Islet precursor cell (in vitro differentiated cells): ENCODE measurements at regions not wholly inside any gene's neighbourhood (a gene's known extent, or its start where the extent isn't known, plus 50 kb on each side); places are given as distances from the start of the nearest gene placed in this dataset.
"Not testable (repeated sequence)": the region's sequence is repeated elsewhere in the genome, so short reads cannot be mapped to it uniquely, and the experiment has no call there.

Source experiments
- DNase-seq: peaks from one replicate; pipeline ENCODE4 v3.0.0-alpha.2; 2018

- DNase-seq, result peak; percentile 89
Measured at GRCh38 chr12:19779395-19780056, 340.2 kb downstream of the AEBP2 start.

GRCh38 chr12:19780460-19780859, 341.2 kb downstream of the AEBP2 start:
- no peak for DNase-seq

- DNase-seq, result peak; percentile 88
Measured at GRCh38 chr12:19783547-19784444, 344.5 kb downstream of the AEBP2 start.

- DNase-seq, result no peak
Measured at GRCh38 chr12:19792028-19792427, 352.7 kb downstream of the AEBP2 start.

- DNase-seq, result no peak
Measured at GRCh38 chr12:19794116-19794515, 354.8 kb downstream of the AEBP2 start.

GRCh38 chr12:19799216-19799615, 359.9 kb downstream of the AEBP2 start:
- DNase-seq, result no peak

- no peak for DNase-seq
Measured at GRCh38 chr12:19799895-19800602, 360.8 kb downstream of the AEBP2 start.

GRCh38 chr12:19800884-19801283, 361.6 kb downstream of the AEBP2 start:
- no peak for DNase-seq

GRCh38 chr12:19801941-19802340, 362.6 kb downstream of the AEBP2 start:
- DNase-seq, result no peak

GRCh38 chr12:19802915-19803314, 363.6 kb downstream of the AEBP2 start:
- DNase-seq, result no peak

- no peak for DNase-seq
Measured at GRCh38 chr12:19804737-19805136, 365.4 kb downstream of the AEBP2 start.

- DNase-seq, result no peak
Measured at GRCh38 chr12:19808371-19808770, 369.1 kb downstream of the AEBP2 start.

GRCh38 chr12:19810213-19810612, 370.9 kb downstream of the AEBP2 start:
- DNase-seq, result no peak

GRCh38 chr12:19811922-19812321, 372.6 kb downstream of the AEBP2 start:
- peak; percentile 60 for DNase-seq

GRCh38 chr12:19819231-19819630, 379.9 kb downstream of the AEBP2 start:
- no peak for DNase-seq

GRCh38 chr12:19822476-19822875, 383.2 kb downstream of the AEBP2 start:
- DNase-seq, result no peak

GRCh38 chr12:19823326-19823725, 384.0 kb downstream of the AEBP2 start:
- not testable (repeated sequence) for DNase-seq

GRCh38 chr12:19826980-19827550, 387.8 kb downstream of the AEBP2 start:
- no peak for DNase-seq

GRCh38 chr12:19829100-19829853, 390.0 kb downstream of the AEBP2 start:
- DNase-seq, result no peak

GRCh38 chr12:19830446-19830845, 391.2 kb downstream of the AEBP2 start:
- no peak for DNase-seq

GRCh38 chr12:19833775-19834501, 394.6 kb downstream of the AEBP2 start:
- no peak for DNase-seq

GRCh38 chr12:19834592-19834991, 395.3 kb downstream of the AEBP2 start:
- DNase-seq, result no peak
